ENCODE measurements at regions not wholly inside any gene's neighbourhood (a gene's known extent, or its start where the extent isn't known, plus 50 kb on each side); places are given as distances from the start of the nearest gene placed in this dataset.

DNA sequence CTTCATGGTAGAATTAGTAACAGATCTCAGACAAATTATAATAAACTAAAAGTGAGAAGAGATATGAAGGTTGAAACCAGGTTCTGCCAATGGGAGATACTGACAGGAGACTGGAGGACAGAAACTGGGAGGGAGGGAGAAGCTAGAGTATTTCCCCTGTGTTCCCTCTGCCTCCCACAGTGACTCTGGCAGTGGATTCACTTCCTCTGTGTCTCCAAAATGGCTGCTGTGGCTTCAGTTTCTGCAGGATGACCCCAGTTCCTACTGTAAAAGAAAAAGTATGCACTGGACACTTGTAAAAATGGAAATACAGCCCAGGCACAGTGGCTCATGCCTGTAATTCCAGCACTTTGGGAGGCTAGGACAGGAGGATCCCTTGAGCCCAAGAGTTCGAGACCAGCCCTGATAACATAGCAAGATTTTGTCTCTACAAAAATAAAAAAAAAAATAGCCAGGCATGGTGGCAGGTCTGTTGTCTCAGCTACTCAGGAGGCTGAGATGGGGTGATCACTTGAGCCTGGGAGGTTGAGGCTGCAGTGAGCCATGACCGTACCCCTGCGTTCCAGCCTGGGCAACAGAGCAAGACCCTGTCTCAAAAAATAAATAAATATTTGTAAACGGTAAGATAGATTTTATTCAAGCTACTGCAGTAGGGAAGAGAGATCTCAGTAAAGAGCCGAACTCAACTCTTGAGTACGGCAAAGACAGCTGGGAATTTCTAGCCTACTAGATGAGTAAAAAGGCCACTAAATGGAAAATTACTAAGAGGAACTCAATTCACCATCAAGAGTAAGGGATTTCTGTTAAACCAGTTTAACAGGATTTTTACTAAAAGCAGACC lies 156.6 kb upstream of the TRIM24 start:
- TF ChIP-seq, protein P1, sequence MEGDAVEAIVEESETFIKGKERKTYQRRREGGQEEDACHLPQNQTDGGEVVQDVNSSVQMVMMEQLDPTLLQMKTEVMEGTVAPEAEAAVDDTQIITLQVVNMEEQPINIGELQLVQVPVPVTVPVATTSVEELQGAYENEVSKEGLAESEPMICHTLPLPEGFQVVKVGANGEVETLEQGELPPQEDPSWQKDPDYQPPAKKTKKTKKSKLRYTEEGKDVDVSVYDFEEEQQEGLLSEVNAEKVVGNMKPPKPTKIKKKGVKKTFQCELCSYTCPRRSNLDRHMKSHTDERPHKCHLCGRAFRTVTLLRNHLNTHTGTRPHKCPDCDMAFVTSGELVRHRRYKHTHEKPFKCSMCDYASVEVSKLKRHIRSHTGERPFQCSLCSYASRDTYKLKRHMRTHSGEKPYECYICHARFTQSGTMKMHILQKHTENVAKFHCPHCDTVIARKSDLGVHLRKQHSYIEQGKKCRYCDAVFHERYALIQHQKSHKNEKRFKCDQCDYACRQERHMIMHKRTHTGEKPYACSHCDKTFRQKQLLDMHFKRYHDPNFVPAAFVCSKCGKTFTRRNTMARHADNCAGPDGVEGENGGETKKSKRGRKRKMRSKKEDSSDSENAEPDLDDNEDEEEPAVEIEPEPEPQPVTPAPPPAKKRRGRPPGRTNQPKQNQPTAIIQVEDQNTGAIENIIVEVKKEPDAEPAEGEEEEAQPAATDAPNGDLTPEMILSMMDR (IDR thresholded peaks at IDR 0.05), result no peak
- TF ChIP-seq GABPB1 (CRISPR knock-in tag; IDR thresholded peaks at IDR 0.05), result no peak
- TF ChIP-seq ATF1 (CRISPR knock-in tag; IDR thresholded peaks at IDR 0.05), result no peak
- no peak for TF ChIP-seq CREM (CRISPR knock-in tag; IDR thresholded peaks at IDR 0.05)
- no peak for TF ChIP-seq NR2C2 (CRISPR knock-in tag; IDR thresholded peaks at IDR 0.05)
- TF ChIP-seq, protein P2, sequence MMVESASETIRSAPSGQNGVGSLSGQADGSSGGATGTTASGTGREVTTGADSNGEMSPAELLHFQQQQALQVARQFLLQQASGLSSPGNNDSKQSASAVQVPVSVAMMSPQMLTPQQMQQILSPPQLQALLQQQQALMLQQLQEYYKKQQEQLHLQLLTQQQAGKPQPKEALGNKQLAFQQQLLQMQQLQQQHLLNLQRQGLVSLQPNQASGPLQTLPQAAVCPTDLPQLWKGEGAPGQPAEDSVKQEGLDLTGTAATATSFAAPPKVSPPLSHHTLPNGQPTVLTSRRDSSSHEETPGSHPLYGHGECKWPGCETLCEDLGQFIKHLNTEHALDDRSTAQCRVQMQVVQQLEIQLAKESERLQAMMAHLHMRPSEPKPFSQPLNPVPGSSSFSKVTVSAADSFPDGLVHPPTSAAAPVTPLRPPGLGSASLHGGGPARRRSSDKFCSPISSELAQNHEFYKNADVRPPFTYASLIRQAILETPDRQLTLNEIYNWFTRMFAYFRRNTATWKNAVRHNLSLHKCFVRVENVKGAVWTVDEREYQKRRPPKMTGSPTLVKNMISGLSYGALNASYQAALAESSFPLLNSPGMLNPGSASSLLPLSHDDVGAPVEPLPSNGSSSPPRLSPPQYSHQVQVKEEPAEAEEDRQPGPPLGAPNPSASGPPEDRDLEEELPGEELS (CRISPR knock-in tag; IDR thresholded peaks at IDR 0.05), result no peak
- TF ChIP-seq NFE2L1 (CRISPR knock-in tag; IDR thresholded peaks at IDR 0.05), result no peak
- TF ChIP-seq, protein P3, sequence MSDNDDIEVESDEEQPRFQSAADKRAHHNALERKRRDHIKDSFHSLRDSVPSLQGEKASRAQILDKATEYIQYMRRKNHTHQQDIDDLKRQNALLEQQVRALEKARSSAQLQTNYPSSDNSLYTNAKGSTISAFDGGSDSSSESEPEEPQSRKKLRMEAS (CRISPR knock-in tag; IDR thresholded peaks at IDR 0.05), result no peak
- TF ChIP-seq, protein P4, sequence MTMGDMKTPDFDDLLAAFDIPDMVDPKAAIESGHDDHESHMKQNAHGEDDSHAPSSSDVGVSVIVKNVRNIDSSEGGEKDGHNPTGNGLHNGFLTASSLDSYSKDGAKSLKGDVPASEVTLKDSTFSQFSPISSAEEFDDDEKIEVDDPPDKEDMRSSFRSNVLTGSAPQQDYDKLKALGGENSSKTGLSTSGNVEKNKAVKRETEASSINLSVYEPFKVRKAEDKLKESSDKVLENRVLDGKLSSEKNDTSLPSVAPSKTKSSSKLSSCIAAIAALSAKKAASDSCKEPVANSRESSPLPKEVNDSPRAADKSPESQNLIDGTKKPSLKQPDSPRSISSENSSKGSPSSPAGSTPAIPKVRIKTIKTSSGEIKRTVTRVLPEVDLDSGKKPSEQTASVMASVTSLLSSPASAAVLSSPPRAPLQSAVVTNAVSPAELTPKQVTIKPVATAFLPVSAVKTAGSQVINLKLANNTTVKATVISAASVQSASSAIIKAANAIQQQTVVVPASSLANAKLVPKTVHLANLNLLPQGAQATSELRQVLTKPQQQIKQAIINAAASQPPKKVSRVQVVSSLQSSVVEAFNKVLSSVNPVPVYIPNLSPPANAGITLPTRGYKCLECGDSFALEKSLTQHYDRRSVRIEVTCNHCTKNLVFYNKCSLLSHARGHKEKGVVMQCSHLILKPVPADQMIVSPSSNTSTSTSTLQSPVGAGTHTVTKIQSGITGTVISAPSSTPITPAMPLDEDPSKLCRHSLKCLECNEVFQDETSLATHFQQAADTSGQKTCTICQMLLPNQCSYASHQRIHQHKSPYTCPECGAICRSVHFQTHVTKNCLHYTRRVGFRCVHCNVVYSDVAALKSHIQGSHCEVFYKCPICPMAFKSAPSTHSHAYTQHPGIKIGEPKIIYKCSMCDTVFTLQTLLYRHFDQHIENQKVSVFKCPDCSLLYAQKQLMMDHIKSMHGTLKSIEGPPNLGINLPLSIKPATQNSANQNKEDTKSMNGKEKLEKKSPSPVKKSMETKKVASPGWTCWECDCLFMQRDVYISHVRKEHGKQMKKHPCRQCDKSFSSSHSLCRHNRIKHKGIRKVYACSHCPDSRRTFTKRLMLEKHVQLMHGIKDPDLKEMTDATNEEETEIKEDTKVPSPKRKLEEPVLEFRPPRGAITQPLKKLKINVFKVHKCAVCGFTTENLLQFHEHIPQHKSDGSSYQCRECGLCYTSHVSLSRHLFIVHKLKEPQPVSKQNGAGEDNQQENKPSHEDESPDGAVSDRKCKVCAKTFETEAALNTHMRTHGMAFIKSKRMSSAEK (CRISPR knock-in tag; IDR thresholded peaks at IDR 0.05; ENCODE audit: borderline replicate concordance), result no peak
- TF ChIP-seq TCF7 (CRISPR knock-in tag; IDR thresholded peaks at IDR 0.05; ENCODE audit: low read depth), result no peak
